ENCODE measurements at regions not wholly inside any gene's neighbourhood (a gene's known extent, or its start where the extent isn't known, plus 50 kb on each side); places are given as distances from the start of the nearest gene placed in this dataset.

- TF ChIP-seq POLR2A (IDR thresholded peaks at IDR 0.05): no peak
- TF ChIP-seq, protein P1, sequence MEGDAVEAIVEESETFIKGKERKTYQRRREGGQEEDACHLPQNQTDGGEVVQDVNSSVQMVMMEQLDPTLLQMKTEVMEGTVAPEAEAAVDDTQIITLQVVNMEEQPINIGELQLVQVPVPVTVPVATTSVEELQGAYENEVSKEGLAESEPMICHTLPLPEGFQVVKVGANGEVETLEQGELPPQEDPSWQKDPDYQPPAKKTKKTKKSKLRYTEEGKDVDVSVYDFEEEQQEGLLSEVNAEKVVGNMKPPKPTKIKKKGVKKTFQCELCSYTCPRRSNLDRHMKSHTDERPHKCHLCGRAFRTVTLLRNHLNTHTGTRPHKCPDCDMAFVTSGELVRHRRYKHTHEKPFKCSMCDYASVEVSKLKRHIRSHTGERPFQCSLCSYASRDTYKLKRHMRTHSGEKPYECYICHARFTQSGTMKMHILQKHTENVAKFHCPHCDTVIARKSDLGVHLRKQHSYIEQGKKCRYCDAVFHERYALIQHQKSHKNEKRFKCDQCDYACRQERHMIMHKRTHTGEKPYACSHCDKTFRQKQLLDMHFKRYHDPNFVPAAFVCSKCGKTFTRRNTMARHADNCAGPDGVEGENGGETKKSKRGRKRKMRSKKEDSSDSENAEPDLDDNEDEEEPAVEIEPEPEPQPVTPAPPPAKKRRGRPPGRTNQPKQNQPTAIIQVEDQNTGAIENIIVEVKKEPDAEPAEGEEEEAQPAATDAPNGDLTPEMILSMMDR (IDR thresholded peaks at IDR 0.05): no peak
Observed at GRCh38 chr6:26170181-26170580, 83.0 kb downstream of the HFE start.
